Epithelial cell of proximal tubule (primary cell): ENCODE measurements at regions not wholly inside any gene's neighbourhood (a gene's known extent, or its start where the extent isn't known, plus 50 kb on each side); places are given as distances from the start of the nearest gene placed in this dataset.

Experiments
- DNase-seq: peaks from one replicate; pipeline ENCODE4 v3.0.0-alpha.2; 2011; ENCODE audit warnings: low read depth
- H3K4me3 ChIP-seq: 2 replicates; pipeline ENCODE4 v1.5.1; 2011; ENCODE audit warnings: low read depth, mild to moderate bottlenecking, low read length
- CTCF ChIP-seq: conservative IDR thresholded peaks from 2 replicates; pipeline ENCODE4 v1.5.1; 2012; ENCODE audit warnings: low read depth, mild to moderate bottlenecking, low read length

GRCh38 chr15:46768287-46768686 lies 949.0 kb upstream of the SEMA6D start:
- no peak for TF ChIP-seq CTCF
- no peak overlapping the region for H3K4me3 ChIP-seq
- DNase-seq, result no peak

DNA sequence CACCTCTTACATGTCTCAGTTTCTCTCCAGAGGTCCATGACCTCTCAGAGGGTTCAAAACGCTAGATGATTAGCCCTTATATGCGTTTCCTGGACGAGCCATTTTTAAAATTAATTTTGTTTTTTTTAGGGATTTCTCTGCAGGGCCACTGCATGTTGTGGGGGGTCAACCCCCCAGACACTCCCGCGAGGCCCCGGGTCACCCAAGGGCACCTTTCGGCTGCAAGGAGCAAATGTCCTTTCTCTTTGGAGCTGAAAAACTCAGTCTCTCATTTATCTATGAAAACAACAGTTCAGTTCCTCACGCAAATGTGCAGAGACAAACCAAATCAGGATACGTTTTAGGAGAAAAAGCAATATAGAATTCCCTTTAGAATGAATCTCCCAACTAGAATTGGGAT lies 944.3 kb upstream of the SEMA6D start:
- DNase-seq, result no peak
- no peak for TF ChIP-seq CTCF
- no peak overlapping the region for H3K4me3 ChIP-seq

DNA sequence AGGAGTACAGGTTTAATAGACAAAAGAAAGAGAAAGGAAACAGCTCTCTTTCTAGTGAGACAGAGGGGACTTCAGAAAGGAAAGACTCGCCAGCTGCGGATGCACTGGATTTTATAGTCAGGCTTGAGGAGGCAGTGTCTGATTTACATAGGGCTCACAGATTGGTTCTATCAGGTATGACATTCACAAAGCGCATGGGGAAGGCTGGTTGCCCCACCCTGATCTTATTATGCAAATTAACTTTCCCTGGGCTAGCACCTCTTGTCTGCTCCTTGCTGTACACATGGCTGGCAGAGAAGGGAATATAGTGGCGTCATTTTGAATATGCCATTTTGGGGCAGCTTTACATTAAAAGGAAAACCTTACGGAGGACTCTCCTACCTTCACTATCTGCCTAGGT lies 938.4 kb upstream of the SEMA6D start:
- no peak for DNase-seq
- TF ChIP-seq CTCF, result no peak
- H3K4me3 ChIP-seq, result no peak overlapping the region

DNA sequence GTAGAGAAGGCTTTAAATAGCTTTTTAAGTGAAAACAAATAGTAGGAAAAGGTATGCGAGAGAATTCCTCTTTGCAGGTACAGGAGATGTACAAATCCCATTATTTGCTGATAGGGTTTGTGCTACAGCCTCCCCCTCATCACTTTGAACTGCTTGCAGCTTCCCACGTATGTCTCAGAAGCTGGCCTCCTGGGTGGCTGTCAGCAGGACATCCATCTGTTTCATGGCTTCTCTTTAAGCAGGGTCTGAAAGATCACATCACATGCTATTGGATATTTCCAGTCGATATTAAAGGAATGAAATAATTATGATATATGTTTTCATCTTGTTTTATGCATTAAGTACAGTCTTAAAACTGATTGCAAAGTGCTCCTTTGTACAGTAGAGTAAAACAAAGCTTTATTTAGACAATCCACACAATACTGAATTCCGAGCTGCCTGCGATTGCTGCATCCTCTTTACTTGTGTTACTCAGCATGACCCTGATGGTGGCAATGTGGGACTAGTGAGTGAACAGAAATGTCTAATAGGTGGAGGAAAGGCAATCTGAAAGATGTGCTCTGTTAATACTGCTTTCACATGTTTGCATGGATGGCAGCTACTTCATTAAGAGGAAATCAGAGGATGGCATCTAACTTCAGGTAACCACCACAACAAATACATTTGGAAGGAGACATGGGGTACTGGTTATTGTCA lies 930.6 kb upstream of the SEMA6D start:
- H3K4me3 ChIP-seq, result no peak overlapping the region
- TF ChIP-seq CTCF, result no peak
- DNase-seq, result no peak

DNA sequence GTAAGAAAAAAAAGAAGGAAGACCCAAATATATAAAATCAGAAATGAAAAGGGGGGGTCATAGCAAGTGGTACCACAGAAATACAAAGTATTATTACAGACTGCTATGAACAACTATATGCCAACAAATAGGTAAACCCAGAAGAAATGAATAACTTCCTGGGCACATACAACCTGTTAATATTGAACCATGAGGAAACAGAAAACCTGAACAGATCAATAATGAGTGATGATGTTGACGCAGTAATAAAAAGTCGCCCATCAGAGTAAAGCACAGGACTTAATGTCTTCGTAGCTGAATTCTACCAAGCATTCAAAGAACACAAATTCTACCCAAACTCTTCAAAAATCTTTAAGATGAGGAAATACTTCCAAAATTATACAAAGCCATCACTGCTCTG lies 921.6 kb upstream of the SEMA6D start:
- TF ChIP-seq CTCF, result no peak
- DNase-seq, result no peak
- no peak overlapping the region for H3K4me3 ChIP-seq

DNA sequence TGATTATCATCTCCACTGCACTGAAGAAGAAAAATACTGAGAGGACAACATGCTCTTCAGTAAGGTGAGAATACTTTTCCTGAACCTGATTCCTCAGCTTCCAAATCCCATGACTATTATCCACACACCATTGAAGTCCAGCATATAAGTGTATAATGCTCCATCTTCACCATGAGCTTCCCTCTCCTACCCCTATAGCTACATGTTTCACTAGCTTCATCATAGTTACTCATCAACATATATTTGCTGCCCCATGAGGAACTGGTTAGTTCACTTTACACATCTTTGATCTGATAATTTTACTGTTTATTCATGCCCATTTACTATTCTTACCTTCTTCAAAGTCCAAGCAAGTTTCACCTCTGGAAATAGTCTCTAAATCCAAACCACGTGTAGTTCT lies 908.5 kb upstream of the SEMA6D start:
- no peak for DNase-seq
- H3K4me3 ChIP-seq, result no peak overlapping the region
- no peak for TF ChIP-seq CTCF

- TF ChIP-seq CTCF, result no peak
- no peak for DNase-seq
- H3K4me3 ChIP-seq, result no peak overlapping the region
These were observed 902.1 kb upstream of the SEMA6D start for GRCh38 chr15:46815240-46815639.
